ENCODE measurements at regions not wholly inside any gene's neighbourhood (a gene's known extent, or its start where the extent isn't known, plus 50 kb on each side); places are given as distances from the start of the nearest gene placed in this dataset.
"Not testable (repeated sequence)": the region's sequence is repeated elsewhere in the genome, so short reads cannot be mapped to it uniquely, and the experiment has no call there.

DNA sequence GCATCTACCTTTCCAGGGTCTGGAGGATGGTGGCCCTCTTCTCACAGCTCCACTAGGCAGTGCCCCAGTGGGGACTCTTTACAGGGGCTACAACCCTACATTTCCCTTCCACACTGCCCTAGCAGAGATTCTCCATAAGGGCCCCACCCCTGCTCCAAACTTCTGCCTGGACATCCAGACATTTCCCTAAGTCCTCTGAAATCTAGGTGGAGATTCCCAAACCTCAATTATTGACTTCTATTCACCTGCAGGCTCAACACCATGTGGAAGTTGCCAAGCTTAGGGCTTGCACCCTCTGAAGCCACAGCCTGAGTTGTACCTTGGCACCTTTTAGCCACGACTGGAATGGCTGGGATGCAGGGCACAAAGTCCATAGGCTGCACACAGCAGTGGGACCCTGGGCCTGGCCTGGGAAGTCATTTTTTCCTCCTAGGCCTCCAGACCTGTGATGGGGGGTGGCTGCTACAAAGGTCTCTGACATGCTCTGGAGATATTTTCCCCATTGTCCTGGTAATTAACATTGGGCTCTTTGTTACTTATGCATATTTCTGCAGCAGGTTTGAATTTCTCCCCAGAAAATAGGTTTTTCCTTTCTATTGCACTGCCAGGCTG, 53.7 kb upstream of the ST3GAL5 start:
- intact Hi-C loops (cut with micrococcal nuclease), result no loop called here
- H3K27ac Mint-ChIP-seq, result no peak overlapping the region
- H3K4me3 Mint-ChIP-seq, result no peak overlapping the region
- CTCF ChIA-PET, result no interaction called here
- no peaks in the 10 kb centered on the region for H3K27me3 Mint-ChIP-seq
- H3K9me3 Mint-ChIP-seq, result peaks cover 25% of the 10 kb centered on the region
- H3K4me1 Mint-ChIP-seq (ENCODE audit: low read depth), result no peaks in the 10 kb centered on the region
- H3K36me3 Mint-ChIP-seq (ENCODE audit: low read depth), result peaks cover 5% of the 10 kb centered on the region
- DNase-seq (no peak), ATAC-seq (no peak)
- TF ChIP-seq, protein P1, sequence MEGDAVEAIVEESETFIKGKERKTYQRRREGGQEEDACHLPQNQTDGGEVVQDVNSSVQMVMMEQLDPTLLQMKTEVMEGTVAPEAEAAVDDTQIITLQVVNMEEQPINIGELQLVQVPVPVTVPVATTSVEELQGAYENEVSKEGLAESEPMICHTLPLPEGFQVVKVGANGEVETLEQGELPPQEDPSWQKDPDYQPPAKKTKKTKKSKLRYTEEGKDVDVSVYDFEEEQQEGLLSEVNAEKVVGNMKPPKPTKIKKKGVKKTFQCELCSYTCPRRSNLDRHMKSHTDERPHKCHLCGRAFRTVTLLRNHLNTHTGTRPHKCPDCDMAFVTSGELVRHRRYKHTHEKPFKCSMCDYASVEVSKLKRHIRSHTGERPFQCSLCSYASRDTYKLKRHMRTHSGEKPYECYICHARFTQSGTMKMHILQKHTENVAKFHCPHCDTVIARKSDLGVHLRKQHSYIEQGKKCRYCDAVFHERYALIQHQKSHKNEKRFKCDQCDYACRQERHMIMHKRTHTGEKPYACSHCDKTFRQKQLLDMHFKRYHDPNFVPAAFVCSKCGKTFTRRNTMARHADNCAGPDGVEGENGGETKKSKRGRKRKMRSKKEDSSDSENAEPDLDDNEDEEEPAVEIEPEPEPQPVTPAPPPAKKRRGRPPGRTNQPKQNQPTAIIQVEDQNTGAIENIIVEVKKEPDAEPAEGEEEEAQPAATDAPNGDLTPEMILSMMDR (IDR thresholded peaks at IDR 0.05), result no peak
- POLR2A ChIA-PET, result no interaction called here

DNA sequence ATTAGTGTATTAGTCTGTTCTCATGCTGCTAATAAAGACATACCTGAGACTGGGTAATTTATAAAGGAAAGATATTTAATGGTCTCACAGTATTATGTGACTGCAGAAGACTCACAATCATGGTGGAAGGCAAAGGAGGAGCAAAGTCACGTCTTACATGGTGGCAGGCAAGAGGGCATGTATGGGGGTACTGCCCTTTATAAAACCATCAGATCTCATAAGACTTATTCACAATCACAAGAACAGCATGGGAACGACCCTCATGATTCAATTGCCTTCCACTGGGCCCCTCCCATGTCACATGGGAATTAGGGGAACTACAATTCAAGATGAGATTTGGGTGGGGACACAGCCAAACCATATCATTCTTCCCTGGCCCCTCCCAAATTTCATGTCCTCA, 52.7 kb upstream of the ST3GAL5 start:
- POLR2A ChIA-PET; DNase-seq; intact Hi-C loops (cut with micrococcal nuclease); CTCF ChIA-PET; H3K36me3 Mint-ChIP-seq (ENCODE audit: low read depth); H3K4me3 Mint-ChIP-seq; ATAC-seq; H3K4me1 Mint-ChIP-seq (ENCODE audit: low read depth); H3K27ac Mint-ChIP-seq; H3K27me3 Mint-ChIP-seq: not testable (repeated sequence)
- peaks cover 20% of the 10 kb centered on the region for H3K9me3 Mint-ChIP-seq

DNA sequence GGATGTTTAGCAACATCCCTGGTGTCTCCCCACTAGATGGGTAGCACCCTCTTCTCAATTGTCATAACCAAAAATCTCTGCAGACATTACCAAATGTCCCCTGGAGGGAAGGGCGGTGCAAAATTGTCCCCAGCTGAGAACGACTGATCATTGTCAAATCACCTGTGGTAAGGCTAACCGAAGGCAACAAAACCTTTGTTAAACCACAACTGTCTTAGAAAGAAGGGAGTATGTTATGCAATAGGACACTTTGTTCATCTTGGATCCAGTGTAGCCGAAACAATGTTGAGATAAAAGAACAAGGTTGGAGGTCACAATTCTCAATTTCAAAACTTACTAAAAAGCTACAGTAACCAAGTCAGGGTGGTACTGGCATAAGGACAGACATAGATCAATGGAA, 50.3 kb upstream of the ST3GAL5 start:
- ChIA-PET CTCF (interaction anchor here (0.7 to 1.3 kb wide), 5 partner anchors 50 to 125 kb away, joined by 3 to 4 read pairs (median 3); no protein-coding TSS in a partner anchor), POLR2A (no interaction called here)
- Mint-ChIP-seq H3K27me3 (no peaks in the 10 kb centered on the region), H3K4me3 (no peak overlapping the region), H3K27ac (no peak overlapping the region), H3K36me3 (ENCODE audit: low read depth) (peaks cover 5% of the 10 kb centered on the region), H3K4me1 (ENCODE audit: low read depth) (peaks cover 3% of the 10 kb centered on the region), H3K9me3 (peaks cover 18% of the 10 kb centered on the region)
- intact Hi-C loops (cut with micrococcal nuclease), result no loop called here
- TF ChIP-seq, protein P1 (IDR thresholded peaks at IDR 0.05), result no peak
- no peak for ATAC-seq
- no peak for DNase-seq
